HFF-Myc (cell line): ENCODE measurements at regions not wholly inside any gene's neighbourhood (a gene's known extent, or its start where the extent isn't known, plus 50 kb on each side); places are given as distances from the start of the nearest gene placed in this dataset.
"Not testable (repeated sequence)": the region's sequence is repeated elsewhere in the genome, so short reads cannot be mapped to it uniquely, and the experiment has no call there.

Experiments used
- DNase-seq: peaks from one replicate; pipeline ENCODE4 v3.0.0-alpha.2; 2011; ENCODE audit warnings: low read depth; ENCODE audit errors: extremely low read depth
- H3K4me3 ChIP-seq: replicated peaks from 2 replicates; pipeline ENCODE4 v1.5.1; 2011; ENCODE audit warnings: low read depth, mild to moderate bottlenecking, control low read depth, low read length
- CTCF ChIP-seq: IDR thresholded peaks from 2 replicates; pipeline ENCODE4 v1.5.1; 2012; ENCODE audit warnings: mild to moderate bottlenecking, low read depth, low read length, control low read depth; ENCODE audit errors: missing control alignments

- no peak for DNase-seq
- H3K4me3 ChIP-seq = no peak overlapping the region
- no peak for TF ChIP-seq CTCF
Observed at GRCh38 chr6:130494729-130495128, 128.9 kb downstream of the TMEM200A start.

- DNase-seq = peak; percentile 82
- no peak overlapping the region for H3K4me3 ChIP-seq
- TF ChIP-seq CTCF = no peak
Observed at GRCh38 chr6:130500693-130501092, 134.9 kb downstream of the TMEM200A start.

- no peak overlapping the region for H3K4me3 ChIP-seq
- TF ChIP-seq CTCF = no peak
- no peak for DNase-seq
Observed at GRCh38 chr6:130503146-130503545, 137.3 kb downstream of the TMEM200A start.

DNA sequence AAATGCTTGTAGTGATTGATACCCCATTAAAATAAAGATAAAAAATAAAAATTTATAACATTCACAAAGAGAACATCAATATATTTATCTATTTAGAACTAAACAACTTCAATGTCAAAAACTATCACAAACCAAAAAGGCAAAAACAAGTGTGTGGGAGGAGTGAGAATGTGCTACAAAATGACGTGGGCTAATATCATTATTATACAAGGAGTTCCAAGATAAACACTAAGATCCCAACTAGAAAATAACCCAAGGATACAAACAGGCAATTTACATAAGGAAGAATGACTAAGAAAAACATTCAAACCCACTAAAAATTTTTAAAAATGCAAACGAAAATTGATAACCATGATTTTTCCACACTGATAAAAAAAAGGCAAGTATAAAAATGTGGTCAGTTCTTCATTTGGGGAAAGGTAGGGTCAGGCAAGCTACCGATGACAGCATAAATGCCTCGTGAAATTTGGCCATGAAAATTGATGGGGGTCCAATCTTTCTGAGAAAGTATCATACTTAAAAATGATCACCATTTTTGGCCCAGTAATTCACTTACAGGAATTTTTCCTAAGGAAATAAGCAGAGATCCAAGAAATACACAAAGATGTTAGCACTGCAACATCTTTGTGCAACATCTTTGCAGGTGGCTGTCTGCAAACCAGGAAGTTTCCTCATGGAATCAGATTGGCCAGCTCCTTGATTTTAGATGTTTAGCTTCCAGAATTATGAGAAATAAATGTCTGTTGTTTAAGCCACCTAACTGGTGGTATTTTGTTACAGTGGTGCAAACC, 140.2 kb downstream of the TMEM200A start:
- no peak for DNase-seq
- no peak overlapping the region for H3K4me3 ChIP-seq
- TF ChIP-seq CTCF = no peak

DNA sequence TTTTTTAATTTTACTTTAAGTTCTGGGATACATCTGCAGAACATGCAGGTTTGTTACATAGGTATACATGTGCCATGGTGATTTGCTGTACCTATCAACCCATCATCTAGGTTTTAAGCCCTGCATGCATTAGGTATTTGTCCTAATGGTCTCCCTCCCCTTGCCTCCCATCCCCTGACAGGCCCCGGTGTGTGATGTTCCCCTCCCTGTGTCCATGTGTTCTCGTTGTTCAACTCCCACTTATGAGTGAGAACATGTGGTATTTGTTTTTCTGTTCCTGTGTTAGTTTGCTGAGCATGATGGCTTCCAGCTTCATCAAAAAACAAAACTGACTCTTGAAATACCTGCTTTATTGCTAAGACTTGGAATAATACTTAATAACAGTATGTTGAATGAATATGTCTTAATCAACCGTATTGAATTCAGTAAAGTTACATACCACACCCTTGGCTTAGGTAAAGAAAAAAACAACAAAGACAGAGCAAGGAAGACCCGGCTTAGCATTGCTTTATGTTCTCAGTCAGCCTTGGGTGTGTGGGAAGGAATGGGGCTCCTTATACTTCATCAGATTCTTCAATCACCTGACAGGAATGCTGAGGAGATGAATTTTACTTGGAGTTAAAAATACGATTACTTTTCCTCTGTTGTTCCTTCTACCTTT, 141.3 kb downstream of the TMEM200A start:
- H3K4me3 ChIP-seq = not testable (repeated sequence)

GRCh38 chr6:130507666-130508028, 141.8 kb downstream of the TMEM200A start:
- H3K4me3 ChIP-seq = no peak overlapping the region
- no peak for DNase-seq
- TF ChIP-seq CTCF = no peak

More for the DNA sequence above, 141.3 kb downstream of the TMEM200A start:
- DNase-seq = not testable (repeated sequence)

GRCh38 chr6:130513770-130514169, 148.0 kb downstream of the TMEM200A start:
- TF ChIP-seq CTCF = no peak
- no peak overlapping the region for H3K4me3 ChIP-seq
- peak; percentile 37 for DNase-seq
